GM19372 (cell line): ENCODE measurements at regions not wholly inside any gene's neighbourhood (a gene's known extent, or its start where the extent isn't known, plus 50 kb on each side); places are given as distances from the start of the nearest gene placed in this dataset.
"Not testable (repeated sequence)": the region's sequence is repeated elsewhere in the genome, so short reads cannot be mapped to it uniquely, and the experiment has no call there.

Experiments
- ATAC-seq: cut with Tn5 transposase; IDR thresholded peaks from one replicate; pipeline ENCODE4 v1.9.1; 2021; ENCODE audit warnings: mild to moderate bottlenecking, low read depth, moderate library complexity; ENCODE audit not compliant: unreplicated experiment

DNA sequence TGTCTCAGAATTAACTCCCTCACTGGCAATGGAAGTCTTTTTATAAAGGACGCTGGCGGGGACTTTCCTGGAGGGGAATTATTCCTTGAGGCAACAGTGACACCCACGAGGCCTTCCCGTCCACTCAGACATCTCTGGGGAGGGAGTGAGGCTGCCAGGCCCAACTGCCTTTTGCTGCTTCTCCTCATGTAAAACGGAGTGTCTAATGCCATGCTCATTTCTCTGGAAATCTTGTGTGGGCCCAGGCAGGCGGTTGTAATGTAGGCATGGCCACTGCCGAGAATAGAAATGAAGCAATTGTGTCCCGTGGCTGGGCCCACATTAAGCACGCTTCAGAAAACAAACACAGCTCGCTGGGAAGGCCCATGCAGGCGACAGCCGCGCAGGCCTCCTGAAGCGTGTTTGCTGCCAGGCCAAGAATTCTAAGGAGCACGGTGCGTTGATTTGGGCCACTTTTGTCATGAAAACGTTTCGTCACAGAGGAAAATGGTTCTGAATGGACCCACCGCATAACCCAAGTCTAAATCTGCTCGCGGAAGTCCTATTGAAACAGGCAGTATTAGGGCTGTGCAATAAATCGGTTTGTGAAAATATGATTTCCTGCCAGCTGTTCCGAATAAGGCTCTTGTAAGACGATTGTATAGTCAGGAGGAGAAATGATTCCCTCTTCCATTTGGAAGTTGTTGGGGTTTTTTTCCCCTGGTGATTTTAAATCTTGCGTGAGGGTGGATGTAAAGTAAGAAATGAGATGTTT, 104.2 kb upstream of the CHST15 start:
- no peak for ATAC-seq

DNA sequence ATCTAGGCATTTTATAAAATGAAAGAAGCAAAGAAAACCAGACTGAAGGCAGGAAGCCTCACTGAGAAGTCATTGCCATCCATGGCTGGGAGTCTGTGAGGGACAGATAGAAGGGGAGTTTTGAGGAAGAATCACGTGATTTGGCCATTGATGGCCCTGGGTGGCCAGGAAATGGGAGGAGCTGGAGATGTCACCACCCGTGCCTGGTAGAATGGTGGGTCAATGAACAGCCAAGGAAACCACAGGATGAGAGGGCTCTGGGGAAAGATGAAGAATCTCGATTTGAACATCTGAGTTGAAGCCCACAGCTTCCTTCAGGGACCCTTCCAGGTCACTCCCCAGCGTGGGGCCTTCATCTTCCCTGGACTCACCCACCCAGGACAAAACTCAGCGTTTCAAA, 103.3 kb upstream of the CHST15 start:
- no peak for ATAC-seq

DNA sequence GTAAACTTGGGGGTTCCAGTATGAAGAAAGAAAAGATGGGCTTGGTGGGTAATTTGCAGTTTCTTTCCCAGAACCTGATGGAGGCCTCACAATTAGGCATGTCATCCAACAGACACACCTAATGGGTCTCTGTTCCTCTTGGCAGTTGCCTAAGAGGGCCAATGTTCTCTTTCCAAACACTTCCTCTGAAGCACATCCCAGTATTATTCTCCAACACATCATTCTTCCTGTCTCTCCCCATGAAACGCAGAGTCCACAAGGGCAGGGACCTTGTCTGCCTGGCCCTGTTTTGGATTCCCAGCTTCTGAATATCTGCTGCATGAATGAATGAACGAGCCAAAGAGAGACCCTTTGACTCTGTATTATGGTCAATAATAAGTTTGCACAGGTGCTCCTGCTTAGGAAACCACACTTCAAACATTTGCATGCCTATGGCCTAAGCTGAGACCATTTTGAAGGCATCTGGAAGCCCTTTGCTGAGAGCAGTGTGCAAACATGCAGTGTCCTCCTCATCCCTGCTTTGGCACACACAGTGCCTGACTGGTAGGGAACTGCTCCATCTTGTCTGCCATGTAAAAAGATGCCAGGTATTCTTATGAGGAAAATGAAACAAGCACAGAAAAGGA, 100.9 kb upstream of the CHST15 start:
- no peak for ATAC-seq

DNA sequence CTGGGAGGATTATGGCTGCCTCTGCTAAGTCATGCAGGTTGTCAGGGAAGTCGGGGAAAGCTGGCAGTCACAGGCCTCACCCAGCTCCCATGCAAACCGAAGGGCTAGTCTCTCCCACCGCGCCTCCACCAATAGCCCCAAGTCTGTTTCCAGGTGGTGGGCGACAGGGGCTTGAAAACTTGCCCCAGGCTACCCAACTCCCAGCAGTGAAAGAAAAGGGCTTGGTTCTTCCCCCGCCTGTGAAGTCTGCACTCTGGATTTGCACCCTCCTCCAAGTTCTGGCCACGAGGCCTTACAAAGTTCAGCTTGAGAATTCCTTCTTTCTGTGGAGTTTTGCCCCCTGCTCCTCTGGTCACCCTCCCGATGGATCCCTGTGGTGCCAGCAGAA, 99.9 kb upstream of the CHST15 start:
- no peak for ATAC-seq

DNA sequence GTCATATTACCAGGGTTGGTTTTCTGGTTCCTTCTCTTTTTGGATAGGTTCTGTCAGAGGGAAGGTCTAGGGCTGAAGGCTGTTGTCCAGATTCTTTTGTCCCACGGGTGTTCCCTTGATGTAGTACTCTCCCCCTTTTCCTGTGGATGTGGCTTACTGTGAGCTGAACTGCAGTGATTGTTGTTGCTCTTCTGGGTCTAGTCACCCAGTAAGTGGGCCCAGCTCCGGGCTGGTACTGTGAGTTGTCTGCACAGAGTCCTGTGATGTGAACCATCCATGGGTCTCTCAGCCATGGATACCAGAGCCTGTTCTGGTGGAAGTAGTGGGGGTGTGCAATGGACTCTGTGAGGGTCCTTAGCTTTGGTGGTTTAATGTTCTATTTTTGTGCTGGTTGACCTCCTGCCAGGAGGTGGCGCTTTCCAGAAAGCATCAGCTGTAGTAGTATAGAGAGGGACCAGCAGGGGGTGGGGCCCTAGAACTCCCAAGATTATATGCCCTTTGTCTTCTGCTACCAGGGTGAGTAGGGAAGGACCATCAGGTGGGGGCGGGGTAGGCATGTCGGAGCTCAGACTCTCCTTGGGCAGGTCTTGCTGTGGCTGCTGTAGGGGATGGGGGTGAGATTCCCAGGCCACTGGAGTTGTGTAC, 99.4 kb upstream of the CHST15 start:
- not testable (repeated sequence) for ATAC-seq

DNA sequence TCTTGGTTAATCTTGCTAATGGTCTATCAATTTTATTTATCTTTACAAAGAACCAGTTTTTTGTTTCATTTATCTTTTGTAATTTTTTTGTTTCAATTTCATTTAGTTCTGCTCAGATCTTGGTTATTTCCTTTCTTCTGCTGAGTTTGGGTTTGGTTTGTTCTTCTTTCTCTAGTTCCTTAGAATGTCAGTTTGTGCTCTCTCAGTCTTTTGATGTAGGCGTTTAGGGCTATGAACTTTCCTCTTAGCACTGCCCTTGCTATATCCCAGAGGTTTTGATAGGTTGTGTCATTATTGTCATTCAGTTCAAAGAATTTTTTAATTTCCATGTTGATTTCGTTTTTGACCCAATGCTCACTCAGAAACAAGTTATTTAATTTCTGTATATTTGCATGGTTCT, 97.1 kb upstream of the CHST15 start:
- not testable (repeated sequence) for ATAC-seq

DNA sequence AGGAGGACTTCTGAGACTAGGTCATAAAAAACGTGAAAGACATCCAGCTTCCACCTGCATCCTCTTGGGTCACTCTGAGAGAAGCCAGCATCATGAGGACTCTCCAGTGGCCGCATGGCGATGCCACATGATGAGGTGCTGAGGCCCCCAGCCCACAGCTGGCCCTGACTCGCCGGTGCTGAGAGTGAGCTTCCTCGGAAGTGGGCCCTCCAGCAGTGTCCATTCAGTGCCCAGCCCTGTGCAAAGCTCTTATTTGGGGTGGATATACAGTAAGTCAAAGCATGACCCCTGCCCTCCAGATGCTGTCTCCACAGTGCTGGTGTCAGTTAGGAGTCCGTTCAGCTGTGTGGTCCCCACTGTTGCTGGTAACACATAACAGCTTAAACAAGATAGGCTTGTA, 93.6 kb upstream of the CHST15 start:
- ATAC-seq, result no peak

DNA sequence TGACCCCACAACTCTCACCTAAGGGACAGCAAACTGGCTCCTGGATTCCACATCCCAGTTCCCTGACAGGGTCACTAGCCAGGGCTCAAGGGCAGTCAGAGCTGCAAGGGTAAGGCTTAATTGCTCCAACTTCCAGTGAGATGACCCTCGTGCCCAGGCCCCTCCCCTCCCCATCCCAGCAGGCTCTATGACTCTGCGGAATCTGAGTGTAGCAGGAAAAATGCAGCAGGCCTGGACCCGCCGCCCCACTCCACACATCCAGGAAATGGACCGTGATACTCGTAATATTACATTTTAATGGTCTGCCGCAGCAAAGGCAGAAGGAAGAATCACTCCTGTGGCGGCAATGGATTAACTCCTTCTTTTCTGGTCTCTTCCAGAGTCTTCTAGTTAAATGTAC, 91.7 kb upstream of the CHST15 start:
- ATAC-seq, result no peak

DNA sequence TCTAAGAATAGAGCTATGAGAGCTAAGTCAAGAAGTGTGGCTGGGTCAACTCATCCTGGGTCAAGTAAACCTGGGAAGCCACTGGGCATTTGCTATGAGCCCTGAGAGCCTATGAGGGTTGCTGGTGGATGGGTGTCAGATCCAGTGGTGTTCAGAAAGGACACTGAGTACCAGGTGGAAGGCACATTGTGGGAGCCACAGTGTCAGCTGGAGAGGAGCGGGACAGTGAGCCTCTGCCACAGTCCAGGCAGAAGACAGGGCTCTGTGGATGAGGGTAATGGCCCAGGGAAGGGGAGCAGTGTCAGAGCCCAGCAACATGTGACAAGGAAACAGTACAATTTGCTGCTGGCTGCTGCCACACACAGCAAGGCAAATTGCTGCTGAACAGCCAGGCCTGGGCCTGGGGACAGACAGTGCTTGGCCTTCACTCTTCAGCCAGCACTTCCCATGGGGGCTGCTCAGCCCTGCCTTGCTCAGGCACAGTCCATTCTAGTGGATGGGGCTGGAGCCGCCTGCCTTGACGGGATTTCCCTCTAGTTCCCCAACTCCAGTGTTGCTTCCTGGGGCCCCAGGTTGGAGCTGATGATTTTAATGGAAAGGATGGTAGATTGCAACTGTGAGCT, 90.9 kb upstream of the CHST15 start:
- no peak for ATAC-seq

DNA sequence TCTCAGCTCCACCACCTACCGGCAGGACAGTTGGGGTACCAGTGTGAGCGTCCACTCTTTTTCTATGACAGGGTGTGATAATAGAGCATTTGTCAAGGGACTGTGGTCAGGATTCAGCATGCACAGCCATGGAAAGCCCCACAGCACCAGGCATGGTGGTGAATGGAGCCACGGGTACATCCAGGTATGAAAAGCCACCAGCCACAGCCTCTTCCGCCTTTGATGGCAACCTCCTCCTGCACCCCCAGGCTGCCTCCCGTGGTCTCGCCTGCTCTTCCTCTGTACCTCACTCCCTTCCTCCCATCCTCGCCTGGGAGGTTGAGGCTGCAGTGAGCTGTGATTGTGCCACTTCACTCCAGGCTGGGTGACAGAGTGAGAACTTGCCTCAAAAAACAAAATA, 90.2 kb upstream of the CHST15 start:
- no peak for ATAC-seq

DNA sequence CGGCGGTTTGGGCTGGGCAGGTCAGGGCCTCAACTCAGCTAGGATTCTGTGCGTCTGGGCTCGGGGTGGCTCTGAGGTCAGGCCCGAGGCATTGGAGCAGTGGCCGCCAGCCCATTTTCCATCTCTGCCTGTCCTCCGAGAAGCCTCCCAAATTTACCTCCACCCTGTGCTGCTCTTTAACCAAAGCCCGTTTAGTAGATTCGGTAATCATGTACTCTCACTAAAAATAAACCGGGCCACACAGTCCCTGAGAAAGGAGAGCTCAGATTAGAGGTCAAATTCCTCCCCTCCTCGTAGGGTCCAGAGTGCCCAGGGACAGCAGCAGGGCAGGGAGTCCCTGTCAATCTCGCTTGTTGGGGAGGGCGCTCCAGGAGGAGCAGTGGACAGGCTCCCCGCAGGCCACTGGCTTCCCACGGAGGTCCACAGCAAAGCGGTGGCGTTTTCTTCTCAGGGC, 88.7 kb upstream of the CHST15 start:
- ATAC-seq, result no peak

DNA sequence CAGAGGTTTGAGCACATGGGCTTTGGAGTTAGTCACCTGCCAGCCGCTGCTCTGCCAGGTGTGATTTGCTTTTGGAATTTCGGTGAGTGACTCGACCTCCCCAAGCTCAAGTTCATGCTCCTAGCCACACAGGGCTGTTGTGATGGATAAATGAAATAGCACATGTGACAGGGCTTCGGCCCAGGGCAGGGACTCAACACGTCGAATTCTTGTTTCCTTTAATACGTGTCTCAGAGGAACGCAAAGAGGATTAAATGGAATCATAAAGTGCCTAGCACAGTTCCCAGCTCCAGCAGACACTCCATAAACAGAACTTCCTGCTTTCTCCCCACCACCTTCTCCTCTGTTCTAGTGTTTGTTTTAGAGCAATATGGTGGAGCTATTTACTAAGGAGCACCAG, 88.3 kb upstream of the CHST15 start:
- ATAC-seq, result no peak

DNA sequence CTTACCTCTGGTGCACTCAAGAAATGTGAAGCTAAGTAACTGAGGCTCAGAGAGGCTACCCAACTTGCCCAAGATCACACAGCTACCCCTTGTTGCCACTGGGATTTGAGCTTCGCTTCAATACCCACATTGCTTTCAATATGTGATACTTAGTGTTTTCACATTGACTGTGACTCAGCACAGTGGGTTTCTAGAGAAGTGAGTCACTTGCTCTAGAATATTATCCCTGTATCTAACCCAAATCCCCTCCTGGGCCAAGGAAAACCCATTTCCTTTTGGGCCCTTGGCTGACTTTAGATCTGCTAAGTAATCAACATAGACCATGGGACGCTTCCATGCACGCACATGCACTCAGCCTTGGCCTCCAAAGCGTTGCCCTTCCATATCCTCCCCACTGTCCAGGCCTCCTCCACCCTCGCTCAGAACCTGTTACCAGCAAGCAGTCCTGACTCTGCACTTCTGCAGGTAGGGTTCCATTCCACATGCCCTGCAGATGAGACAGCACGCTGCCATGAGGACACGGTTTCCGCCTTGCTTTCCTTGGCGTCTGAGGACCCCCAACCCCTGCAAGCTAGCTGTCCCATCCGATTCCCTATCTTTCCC, 87.7 kb upstream of the CHST15 start:
- no peak for ATAC-seq

DNA sequence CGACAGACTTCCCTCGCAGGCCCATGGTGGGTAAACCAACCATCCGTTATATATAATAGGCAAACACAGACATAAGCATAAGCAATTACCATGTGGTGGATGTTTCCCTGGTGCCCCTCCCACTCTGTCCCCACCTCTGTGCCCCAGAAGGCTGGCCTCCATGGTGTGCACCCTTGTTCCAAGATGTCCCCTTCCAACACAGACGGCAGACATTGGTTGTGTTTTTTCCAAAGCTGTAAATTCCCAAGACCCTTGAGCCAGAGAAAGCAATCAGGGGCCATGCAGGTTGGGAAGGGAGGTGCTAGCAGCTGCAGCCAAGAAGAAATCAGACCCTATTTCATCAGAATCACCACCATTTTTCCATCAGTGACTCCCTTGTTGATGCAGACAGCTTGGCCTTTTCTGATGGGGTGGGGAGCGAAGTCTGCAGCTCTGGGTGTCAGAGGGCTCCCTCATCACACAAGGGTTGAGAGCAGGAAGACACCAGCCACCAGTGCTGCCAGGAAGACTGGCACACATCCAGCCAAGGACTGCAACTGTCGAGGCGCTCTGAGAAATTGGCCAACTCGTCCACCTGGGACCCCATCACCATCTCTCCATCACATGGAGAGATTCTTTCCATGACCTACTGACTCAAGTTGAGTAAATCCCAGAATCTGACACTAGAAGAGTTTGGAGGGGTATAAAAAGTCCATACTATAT, 86.8 kb upstream of the CHST15 start:
- no peak for ATAC-seq

DNA sequence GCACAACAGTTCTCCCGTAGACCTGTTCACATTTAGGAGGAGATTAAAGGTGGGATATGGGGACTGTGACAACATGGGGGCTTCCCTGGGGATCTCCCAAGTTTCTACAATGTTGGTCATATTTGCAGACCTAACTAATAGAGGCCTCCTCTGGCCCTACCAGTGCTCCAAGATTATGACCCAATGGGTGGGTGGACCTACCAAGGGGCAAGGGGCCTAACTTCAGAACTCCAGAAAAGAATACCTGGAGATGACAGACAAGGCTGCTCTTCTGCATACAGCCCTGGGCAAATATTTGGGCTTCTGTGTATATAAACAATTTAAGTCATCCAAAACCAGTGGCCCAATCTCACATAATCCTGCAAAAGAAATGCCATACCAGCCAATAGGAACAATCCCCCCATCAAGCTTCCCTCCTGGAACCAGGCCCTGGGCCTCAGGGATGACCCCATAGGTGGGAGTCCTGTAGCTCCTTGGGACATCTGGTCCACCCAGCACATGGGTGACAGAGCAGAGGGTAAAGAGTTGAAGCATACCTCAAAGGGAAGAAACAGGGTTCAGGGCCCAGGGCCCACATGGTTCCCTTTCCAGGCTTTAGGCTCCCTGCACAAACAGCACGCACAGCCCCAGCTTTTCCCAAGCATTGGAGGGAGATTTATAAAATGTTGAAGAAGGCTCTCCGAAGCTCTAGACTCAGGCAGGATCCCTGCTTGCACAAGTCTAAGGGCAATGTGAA, 86.1 kb upstream of the CHST15 start:
- ATAC-seq, result no peak

DNA sequence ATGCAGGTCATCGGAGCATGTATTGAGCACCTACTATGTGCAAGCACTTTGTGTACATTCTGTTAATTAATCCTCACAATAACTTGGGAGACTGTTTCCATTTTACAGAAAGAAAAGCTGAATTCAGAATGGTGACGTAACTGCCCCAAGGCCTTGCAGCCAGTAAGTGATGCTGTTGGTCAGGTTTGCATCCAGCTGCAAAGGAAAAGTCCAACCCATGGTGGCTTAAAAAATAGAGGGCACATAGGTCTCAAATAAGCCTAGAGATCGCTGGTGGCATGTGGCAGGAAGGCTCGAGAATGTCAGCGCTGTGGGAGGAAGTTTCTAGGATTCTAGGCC, 83.8 kb upstream of the CHST15 start:
- no peak for ATAC-seq

DNA sequence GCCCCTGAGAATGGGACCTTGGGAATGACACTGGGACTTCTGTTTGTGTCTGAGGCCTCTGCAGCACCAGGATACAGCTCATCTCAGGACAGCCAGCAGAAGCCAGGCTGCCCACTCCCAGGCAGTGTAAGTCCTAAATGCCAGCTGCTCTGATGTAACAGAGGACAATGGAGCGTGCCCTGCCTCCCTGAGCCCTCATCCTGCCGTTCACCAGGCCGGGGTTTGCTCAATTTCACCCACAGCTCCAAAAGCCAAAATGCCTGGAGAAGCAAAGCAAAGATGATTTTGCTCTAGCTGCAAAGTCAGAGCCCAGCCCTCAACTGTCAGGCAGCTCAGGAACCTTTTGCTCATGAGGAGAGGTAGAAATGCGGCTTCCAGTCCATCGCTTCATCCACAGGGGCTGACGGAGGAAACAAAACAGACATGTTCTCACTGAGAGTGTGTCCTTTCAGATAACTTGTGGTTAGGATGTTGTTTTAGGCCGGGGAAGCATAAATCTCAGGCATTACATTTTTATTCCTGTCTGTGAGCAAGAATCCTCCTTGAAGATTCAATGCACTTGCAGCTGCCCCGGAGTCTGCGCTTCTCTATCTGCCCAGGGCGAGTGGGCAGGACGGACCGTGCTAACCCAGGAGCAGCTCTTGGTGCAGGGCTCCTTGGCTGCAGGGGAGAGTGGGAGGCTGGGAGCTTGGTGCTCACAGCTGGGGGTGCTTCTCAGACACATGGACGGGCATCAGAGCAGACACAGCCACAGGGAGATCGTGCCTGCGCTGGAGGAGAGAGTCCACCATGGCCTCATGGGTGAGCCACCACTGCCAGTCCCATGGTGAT, 83.2 kb upstream of the CHST15 start:
- no peak for ATAC-seq

DNA sequence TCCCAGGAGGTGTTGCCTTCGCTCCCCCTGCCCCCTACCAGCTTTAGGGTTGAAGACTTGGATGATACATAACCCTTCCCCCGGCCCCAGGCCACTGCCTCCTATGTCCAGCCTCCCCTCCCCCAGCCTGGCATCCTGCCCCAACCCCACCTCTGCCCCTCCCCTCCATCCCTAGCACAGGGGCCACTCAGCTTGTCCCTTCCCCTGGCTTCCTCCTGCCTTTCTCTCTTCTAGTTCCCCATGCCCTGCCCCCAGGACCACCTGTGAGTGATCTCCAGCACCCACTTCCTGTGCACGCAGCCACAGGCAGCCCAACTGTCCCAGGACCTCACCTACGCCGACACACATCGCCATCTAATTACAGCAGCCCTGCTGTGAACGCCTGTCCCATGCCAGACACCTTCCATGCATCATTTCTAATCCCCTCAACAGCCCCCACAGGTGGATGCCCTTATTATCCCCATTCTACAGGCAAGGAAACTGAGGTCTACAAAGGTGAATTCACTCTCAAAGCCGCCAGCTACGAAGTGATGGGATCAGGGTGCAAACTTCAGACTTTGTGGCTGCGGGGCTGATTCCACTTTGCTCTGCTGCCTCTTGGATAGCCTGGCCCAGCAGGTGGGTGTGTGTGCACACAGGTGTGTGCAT, 82.4 kb upstream of the CHST15 start:
- ATAC-seq, result no peak
